ENCODE measurements at regions not wholly inside any gene's neighbourhood (a gene's known extent, or its start where the extent isn't known, plus 50 kb on each side); places are given as distances from the start of the nearest gene placed in this dataset.

DNA sequence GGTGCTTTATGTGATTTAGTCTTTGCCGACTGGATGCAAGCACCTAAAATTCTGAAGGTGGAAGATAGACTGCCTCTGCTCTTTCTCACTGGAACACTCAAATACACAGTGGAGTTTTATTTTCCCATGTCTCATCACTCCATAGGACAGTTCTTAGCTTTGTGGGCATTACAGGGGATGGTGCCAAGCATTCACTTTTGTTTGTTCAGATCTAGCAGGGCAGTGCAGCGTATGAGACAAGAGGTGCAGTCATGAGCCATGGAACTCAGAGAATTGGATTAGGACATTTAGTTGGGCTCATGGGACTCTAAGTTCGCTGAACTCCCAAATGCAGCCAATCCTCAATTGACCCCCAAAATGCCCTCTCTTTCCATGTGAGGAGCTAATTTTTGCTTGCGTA is 1136.9 kb upstream of the PRKX start:
- TF ChIP-seq, protein P1, sequence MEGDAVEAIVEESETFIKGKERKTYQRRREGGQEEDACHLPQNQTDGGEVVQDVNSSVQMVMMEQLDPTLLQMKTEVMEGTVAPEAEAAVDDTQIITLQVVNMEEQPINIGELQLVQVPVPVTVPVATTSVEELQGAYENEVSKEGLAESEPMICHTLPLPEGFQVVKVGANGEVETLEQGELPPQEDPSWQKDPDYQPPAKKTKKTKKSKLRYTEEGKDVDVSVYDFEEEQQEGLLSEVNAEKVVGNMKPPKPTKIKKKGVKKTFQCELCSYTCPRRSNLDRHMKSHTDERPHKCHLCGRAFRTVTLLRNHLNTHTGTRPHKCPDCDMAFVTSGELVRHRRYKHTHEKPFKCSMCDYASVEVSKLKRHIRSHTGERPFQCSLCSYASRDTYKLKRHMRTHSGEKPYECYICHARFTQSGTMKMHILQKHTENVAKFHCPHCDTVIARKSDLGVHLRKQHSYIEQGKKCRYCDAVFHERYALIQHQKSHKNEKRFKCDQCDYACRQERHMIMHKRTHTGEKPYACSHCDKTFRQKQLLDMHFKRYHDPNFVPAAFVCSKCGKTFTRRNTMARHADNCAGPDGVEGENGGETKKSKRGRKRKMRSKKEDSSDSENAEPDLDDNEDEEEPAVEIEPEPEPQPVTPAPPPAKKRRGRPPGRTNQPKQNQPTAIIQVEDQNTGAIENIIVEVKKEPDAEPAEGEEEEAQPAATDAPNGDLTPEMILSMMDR (IDR thresholded peaks at IDR 0.05; ENCODE audit: borderline replicate concordance, extremely low read depth, insufficient read depth): no peak
- H3K4me3 ChIP-seq (ENCODE audit: low read length in 3 of 3): no peak overlapping the region
- no peaks in the 10 kb centered on the region for H3K9me3 ChIP-seq (ENCODE audit: control insufficient read depth in 2 of 3, insufficient read depth in 1 of 3, low read length in 3 of 3)
- H3K9ac ChIP-seq (ENCODE audit: low read length in 3 of 3): no peak overlapping the region
- H3K27ac ChIP-seq (ENCODE audit: low read depth in 2 of 2, low read length in 2 of 2): no peak overlapping the region
- FAIRE-seq (no peak), DNase-seq (no peak)
- H3K36me3 ChIP-seq (ENCODE audit: control insufficient read depth in 2 of 3, insufficient read depth in 3 of 3, low read length in 3 of 3): no peaks in the 10 kb centered on the region
- intact Hi-C loops (cut with DNase I): no loop called here
- H3K27me3 ChIP-seq (ENCODE audit: control insufficient read depth, insufficient read depth, low read length): no peaks in the 10 kb centered on the region
- no peaks in the 10 kb centered on the region for H3K4me1 ChIP-seq (ENCODE audit: control insufficient read depth in 2 of 3, insufficient read depth in 2 of 3, low read depth in 1 of 3, low read length in 3 of 3)

DNA sequence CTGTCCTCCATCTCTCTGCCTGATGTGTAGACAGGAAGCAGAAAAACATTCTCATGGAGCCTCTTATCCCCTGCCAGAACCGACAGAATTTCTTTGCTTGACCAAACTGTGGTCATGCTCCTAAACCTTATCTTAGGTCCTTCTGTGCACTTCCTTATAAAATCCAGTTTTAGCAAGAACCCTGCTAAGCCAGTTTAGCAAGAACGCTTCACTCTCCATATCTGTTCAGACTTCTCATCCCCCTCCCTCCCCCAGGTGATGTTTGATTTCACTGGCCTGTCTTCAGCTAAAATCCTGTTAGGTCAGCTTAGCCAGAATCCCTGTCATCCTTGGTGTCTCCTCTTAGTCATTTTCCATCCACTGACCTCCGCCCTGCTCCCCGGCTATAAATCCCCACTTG is 1130.9 kb upstream of the PRKX start:
- TF ChIP-seq, protein P1 (IDR thresholded peaks at IDR 0.05; ENCODE audit: borderline replicate concordance, extremely low read depth, insufficient read depth): no peak
- Histone ChIP-seq H3K4me3 (ENCODE audit: low read length in 3 of 3) (no peak overlapping the region), H3K9me3 (ENCODE audit: control insufficient read depth in 2 of 3, insufficient read depth in 1 of 3, low read length in 3 of 3) (no peaks in the 10 kb centered on the region), H3K27me3 (ENCODE audit: control insufficient read depth, insufficient read depth, low read length) (no peaks in the 10 kb centered on the region), H3K9ac (ENCODE audit: low read length in 3 of 3) (no peak overlapping the region), H3K27ac (ENCODE audit: low read depth in 2 of 2, low read length in 2 of 2) (no peak overlapping the region), H3K4me1 (ENCODE audit: control insufficient read depth in 2 of 3, insufficient read depth in 2 of 3, low read depth in 1 of 3, low read length in 3 of 3) (no peaks in the 10 kb centered on the region), H3K36me3 (ENCODE audit: control insufficient read depth in 2 of 3, insufficient read depth in 3 of 3, low read length in 3 of 3) (no peaks in the 10 kb centered on the region)
- intact Hi-C loops (cut with DNase I): no loop called here
- FAIRE-seq (no peak), DNase-seq (no peak)

DNA sequence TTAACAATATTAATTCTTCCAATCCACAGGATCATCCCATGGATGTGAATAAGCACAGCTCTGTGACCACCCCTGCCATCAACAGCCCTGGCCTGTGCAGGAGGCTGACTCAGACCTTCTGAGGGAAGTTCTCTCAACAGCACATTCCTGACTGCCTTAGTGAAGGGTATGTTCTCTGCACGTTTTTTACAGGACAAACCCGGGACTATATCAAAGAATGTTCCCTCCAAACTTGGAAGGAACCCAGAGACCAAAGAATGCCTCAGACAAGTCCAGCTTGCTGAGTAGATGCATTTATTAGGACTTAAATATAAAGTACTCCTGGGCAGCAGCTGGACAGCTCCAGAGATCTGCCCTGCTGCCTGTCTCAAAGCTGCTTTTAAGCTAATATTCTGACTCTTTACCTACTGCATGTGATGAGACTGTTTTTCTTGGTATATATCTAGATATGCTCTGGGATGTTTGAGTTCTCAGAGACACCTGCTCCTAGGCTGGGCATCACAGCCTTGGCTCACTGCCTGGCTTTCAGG is 1127.8 kb upstream of the PRKX start:
- DNase-seq (peak in 2 of 5 donors; percentile 2 to 3), FAIRE-seq (no peak)
- no peaks in the 10 kb centered on the region for H3K27me3 ChIP-seq (ENCODE audit: control insufficient read depth, insufficient read depth, low read length)
- no peaks in the 10 kb centered on the region for H3K9me3 ChIP-seq (ENCODE audit: control insufficient read depth in 2 of 3, insufficient read depth in 1 of 3, low read length in 3 of 3)
- TF ChIP-seq, protein P1 (IDR thresholded peaks at IDR 0.05; ENCODE audit: borderline replicate concordance, extremely low read depth, insufficient read depth): no peak
- H3K9ac ChIP-seq (ENCODE audit: low read length in 3 of 3): no peak overlapping the region
- no peaks in the 10 kb centered on the region for H3K36me3 ChIP-seq (ENCODE audit: control insufficient read depth in 2 of 3, insufficient read depth in 3 of 3, low read length in 3 of 3)
- no peak overlapping the region for H3K4me3 ChIP-seq (ENCODE audit: low read length in 3 of 3)
- no peak overlapping the region for H3K27ac ChIP-seq (ENCODE audit: low read depth in 2 of 2, low read length in 2 of 2)
- no peaks in the 10 kb centered on the region for H3K4me1 ChIP-seq (ENCODE audit: control insufficient read depth in 2 of 3, insufficient read depth in 2 of 3, low read depth in 1 of 3, low read length in 3 of 3)
- intact Hi-C loops (cut with DNase I): no loop called here

DNA sequence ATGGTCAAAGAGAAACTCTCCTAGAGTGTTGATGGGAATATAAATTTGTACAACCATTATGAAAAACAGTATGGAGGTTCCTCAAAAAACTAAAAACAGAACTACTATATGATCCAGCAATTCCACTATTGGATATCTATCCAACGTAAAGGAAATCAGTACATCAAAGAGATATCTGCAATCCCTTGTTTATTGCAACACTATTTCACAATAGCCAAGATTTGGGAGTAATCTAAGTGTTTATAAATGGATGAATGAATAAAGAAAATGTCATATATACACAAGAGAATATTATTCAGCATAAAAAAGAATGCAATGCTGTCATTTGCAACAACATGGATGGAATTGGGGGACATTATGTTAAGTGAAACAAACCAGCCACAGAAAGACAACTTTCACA is 1118.1 kb upstream of the PRKX start:
- intact Hi-C loops (cut with DNase I): no loop called here
- Histone ChIP-seq H3K4me3 (ENCODE audit: low read length in 3 of 3) (no peak overlapping the region), H3K9me3 (ENCODE audit: control insufficient read depth in 2 of 3, insufficient read depth in 1 of 3, low read length in 3 of 3) (no peaks in the 10 kb centered on the region), H3K36me3 (ENCODE audit: control insufficient read depth in 2 of 3, insufficient read depth in 3 of 3, low read length in 3 of 3) (no peaks in the 10 kb centered on the region), H3K9ac (ENCODE audit: low read length in 3 of 3) (no peak overlapping the region), H3K27me3 (ENCODE audit: control insufficient read depth, insufficient read depth, low read length) (no peaks in the 10 kb centered on the region), H3K27ac (ENCODE audit: low read depth in 2 of 2, low read length in 2 of 2) (no peak overlapping the region), H3K4me1 (ENCODE audit: control insufficient read depth in 2 of 3, insufficient read depth in 2 of 3, low read depth in 1 of 3, low read length in 3 of 3) (no peaks in the 10 kb centered on the region)
- TF ChIP-seq, protein P1 (IDR thresholded peaks at IDR 0.05; ENCODE audit: borderline replicate concordance, extremely low read depth, insufficient read depth): no peak
- FAIRE-seq (peak; percentile 87), DNase-seq (no peak)
